HCT116 (cell line): ENCODE measurements at regions not wholly inside any gene's neighbourhood (a gene's known extent, or its start where the extent isn't known, plus 50 kb on each side); places are given as distances from the start of the nearest gene placed in this dataset.

Source experiments
- ATAC-seq: fragments of 200-7000 bp; cut with Tn5 transposase; 2 replicates; pipeline ENCODE4 v1.9.1; 2020; ENCODE audit warnings: mild to moderate bottlenecking, moderate library complexity
- BruUV-seq: library from RNA; stranded (reverse); fragments of 400-500 nt; replicated peaks from 2 replicates; lab custom pipeline; 2021; lab: Mats Ljungman, UMichigan
- CTCF ChIA-PET: fragments of 300-600 bp; sonication (Branson Sonifier 250); formaldehyde crosslinking; loops from one replicate; lab custom pipeline; 2021; ENCODE audit warnings: antibody characterized with exemption; lab: Charles Lee
- POLR2A ChIA-PET: fragments of 300-600, 350-600 bp; sonication (Branson Sonifier 250); formaldehyde crosslinking; loops from one replicate; lab custom pipeline; 2021; ENCODE audit warnings: antibody characterized with exemption; lab: Charles Lee
- RAD21 ChIA-PET, 2 experiments: fragments of 300-600 bp; sonication (Branson Sonifier 250); formaldehyde crosslinking; loops; one replicate each; lab custom pipeline; 2023; ENCODE audit warnings: low total read pairs in 2 of 2; ENCODE audit not compliant: uncharacterized antibody in 2 of 2, unreplicated experiment in 2 of 2, low non-redundant PET in 1 of 2; lab: Charles Lee
- DNase-seq: peaks from one replicate; pipeline ENCODE4 v3.0.0-alpha.2; 2010; ENCODE audit warnings: low read depth, low spot score
- H2AFZ ChIP-seq: fragments of 200-600 bp; shearing (Covaris generic), sonication (generic); 2 replicates; pipeline ENCODE4 v1.6.1; 2017; ENCODE audit warnings: low read depth, mixed run types, mixed read lengths, antibody characterized with exemption, low read length; ENCODE audit not compliant: poor library complexity, severe bottlenecking
- H3K27ac ChIP-seq: 2 replicates; pipeline ENCODE4 v1.5.1; 2012; ENCODE audit warnings: low read depth, low read length
- H3K27me3 ChIP-seq: fragments of 200-600 bp; sonication (generic); 2 replicates; pipeline ENCODE4 v1.6.1; 2016; ENCODE audit warnings: mixed run types, low read length, mixed read lengths; ENCODE audit not compliant: insufficient read depth
- H3K36me3 ChIP-seq, 2 experiments: fragments of 200-500 bp in 1 of 2; fragments of 200-600 bp in 1 of 2; sonication (Bioruptor generic) in 1 of 2; sonication (generic) in 1 of 2; 2 replicates each; pipeline versions ENCODE4 v1.5.1 to v1.6.1; 2014 to 2016; ENCODE audit warnings: low read length in 2 of 2, inconsistent platforms in 1 of 2, mixed read lengths in 1 of 2, mixed run types in 1 of 2; ENCODE audit not compliant: insufficient read depth in 2 of 2, control insufficient read depth in 1 of 2
- H3K4me1 ChIP-seq, 2 experiments: fragments of 200-600 bp in 1 of 2; sonication (generic) in 1 of 2; 2 replicates each; pipeline versions ENCODE4 v1.5.1 to v1.6.1; 2012 to 2017; ENCODE audit warnings: low read length in 2 of 2, inconsistent platforms in 1 of 2, mild to moderate bottlenecking in 1 of 2, mixed read lengths in 1 of 2, mixed run types in 1 of 2, moderate library complexity in 1 of 2; ENCODE audit not compliant: insufficient read depth in 2 of 2, control insufficient read depth in 1 of 2
- H3K4me2 ChIP-seq: fragments of 200-600 bp; sonication (generic); 2 replicates; pipeline ENCODE4 v1.6.1; 2017; ENCODE audit warnings: mixed run types, low read length, mixed read lengths
- H3K4me3 ChIP-seq, 2 experiments: fragments of 200-600 bp in 1 of 2; sonication (generic) in 1 of 2; replicated peaks in 1 of 2; 2 replicates each; pipeline ENCODE4 v1.5.1; 2011 to 2016; ENCODE audit warnings: low read length in 2 of 2, control low read depth in 1 of 2, low read depth in 1 of 2, mild to moderate bottlenecking in 1 of 2, mixed read lengths in 1 of 2, mixed run types in 1 of 2
- H3K79me2 ChIP-seq: fragments of 200-600 bp; sonication (generic); 2 replicates; pipeline ENCODE4 v1.6.1; 2017; ENCODE audit warnings: mild to moderate bottlenecking, mixed run types, low read length, moderate library complexity, mixed read lengths; ENCODE audit not compliant: insufficient read depth
- H3K9ac ChIP-seq: fragments of 200-600 bp; sonication (generic); 2 replicates; pipeline ENCODE4 v1.6.1; 2016; ENCODE audit warnings: low read length, mixed read lengths
- H3K9me2 ChIP-seq: fragments of 200-600 bp; sonication (generic), shearing (Covaris generic); 2 replicates; pipeline ENCODE4 v1.6.1; 2017; ENCODE audit warnings: mixed run types, mild to moderate bottlenecking, moderate library complexity; ENCODE audit not compliant: insufficient read depth
- H3K9me3 ChIP-seq, 2 experiments: fragments of 200-500 bp in 1 of 2; fragments of 200-600 bp in 1 of 2; sonication (Bioruptor generic) in 1 of 2; sonication (generic) in 1 of 2; 2 replicates each; pipeline ENCODE4 v1.6.1; 2014 to 2017; ENCODE audit warnings: low read length in 2 of 2, mixed read lengths in 2 of 2, inconsistent platforms in 1 of 2, low read depth in 1 of 2, mild to moderate bottlenecking in 1 of 2, mixed run types in 1 of 2, moderate library complexity in 1 of 2; ENCODE audit not compliant: control insufficient read depth in 1 of 2, insufficient read depth in 1 of 2
- H4K20me1 ChIP-seq: fragments of 200-600 bp; sonication (generic), shearing (Covaris generic); 2 replicates; pipeline ENCODE4 v1.6.1; 2017; ENCODE audit warnings: mixed run types, mild to moderate bottlenecking, moderate library complexity; ENCODE audit not compliant: insufficient read depth
- CBX3 ChIP-seq: IDR thresholded peaks from 2 replicates; pipeline ENCODE4 v1.6.1; 2012; ENCODE audit warnings: low read depth
- CEBPB ChIP-seq: IDR thresholded peaks from 2 replicates; pipeline ENCODE4 v1.6.1; 2012; ENCODE audit warnings: low read depth
- ELF1 ChIP-seq: IDR thresholded peaks from 2 replicates; pipeline ENCODE4 v1.6.1; 2012; ENCODE audit warnings: low read depth, borderline replicate concordance
- EZH2 ChIP-seq: fragments of 200-600 bp; sonication (generic); IDR thresholded peaks from 2 replicates; pipeline ENCODE4 v1.6.1; 2017; ENCODE audit warnings: antibody characterized with exemption, mixed run types
- EZH2phosphoT487 ChIP-seq: fragments of 200-600 bp; IDR thresholded peaks from 2 replicates; pipeline ENCODE4 v1.6.1; 2018; ENCODE audit warnings: antibody characterized with exemption, borderline replicate concordance
- FOSL1 ChIP-seq: IDR thresholded peaks from 2 replicates; pipeline ENCODE4 v1.6.1; 2012; ENCODE audit warnings: low read depth
- JUND ChIP-seq: IDR thresholded peaks from 2 replicates; pipeline ENCODE4 v1.6.1; 2012
- POLR2AphosphoS5 ChIP-seq: IDR thresholded peaks from 2 replicates; pipeline ENCODE4 v1.6.1; 2011; ENCODE audit warnings: mild to moderate bottlenecking, low read depth, low read length, moderate library complexity
- SIN3A ChIP-seq: IDR thresholded peaks from 2 replicates; pipeline ENCODE4 v1.6.1; 2012; ENCODE audit warnings: low read depth
- SP1 ChIP-seq: IDR thresholded peaks from 2 replicates; pipeline ENCODE4 v1.6.1; 2012; ENCODE audit warnings: low read depth
- SRF ChIP-seq: IDR thresholded peaks from 2 replicates; pipeline ENCODE4 v1.6.1; 2012; ENCODE audit warnings: low read depth
- TCF7L2 ChIP-seq: IDR thresholded peaks from 2 replicates; pipeline ENCODE4 v1.7.0; 2011; ENCODE audit warnings: borderline replicate concordance, inconsistent platforms; ENCODE audit not compliant: insufficient read depth, insufficient read length; ENCODE audit errors: extremely low read depth
- YY1 ChIP-seq: IDR thresholded peaks from 2 replicates; pipeline ENCODE4 v1.6.1; 2011; ENCODE audit warnings: low read length, low read depth, moderate library complexity, mild to moderate bottlenecking; ENCODE audit not compliant: insufficient replicate concordance; ENCODE audit errors: extremely low read depth
- ZFX ChIP-seq: fragments of 450-650 bp; IDR thresholded peaks from 2 replicates; pipeline ENCODE4 v1.6.1; 2017
- ZNF274 ChIP-seq: fragments of 200-500 bp; sonication (Bioruptor generic); IDR thresholded peaks from 2 replicates; pipeline ENCODE4 v1.6.1; 2014; ENCODE audit warnings: mild to moderate bottlenecking, low read depth, low read length, inconsistent platforms
- intact Hi-C: fragments of 100-400 bp; cut with micrococcal nuclease; formaldehyde crosslinking; loops from 2 replicates; pipeline ENCODE4 v1.10.0; 2022
- TF ChIP-seq, protein P1 (sequence below): IDR thresholded peaks from 2 replicates; pipeline ENCODE4 v1.6.1; 2012
- TF ChIP-seq, protein P2 (sequence below): IDR thresholded peaks from 2 replicates; pipeline ENCODE4 v1.6.1; 2011; ENCODE audit warnings: mild to moderate bottlenecking, low read length, moderate library complexity; ENCODE audit not compliant: insufficient replicate concordance; ENCODE audit errors: extremely low read depth
- TF ChIP-seq, protein P3 (sequence below): IDR thresholded peaks from 2 replicates; pipeline ENCODE4 v1.6.1; 2012
- TF ChIP-seq, protein P4 (sequence below), 3 experiments: fragments of 200-600 bp in 1 of 3; sonication (generic) in 1 of 3; IDR thresholded peaks in 2 of 3; conservative IDR thresholded peaks in 1 of 3; 2 replicates each; pipeline ENCODE4 v1.5.1; 2012 to 2017; ENCODE audit warnings: low read depth in 2 of 3, low read length in 2 of 3, antibody characterized with exemption in 1 of 3, borderline replicate concordance in 1 of 3, control low read depth in 1 of 3, mild to moderate bottlenecking in 1 of 3, mixed read lengths in 1 of 3, mixed run types in 1 of 3, moderate library complexity in 1 of 3; ENCODE audit not compliant: insufficient read depth in 1 of 3

DNA sequence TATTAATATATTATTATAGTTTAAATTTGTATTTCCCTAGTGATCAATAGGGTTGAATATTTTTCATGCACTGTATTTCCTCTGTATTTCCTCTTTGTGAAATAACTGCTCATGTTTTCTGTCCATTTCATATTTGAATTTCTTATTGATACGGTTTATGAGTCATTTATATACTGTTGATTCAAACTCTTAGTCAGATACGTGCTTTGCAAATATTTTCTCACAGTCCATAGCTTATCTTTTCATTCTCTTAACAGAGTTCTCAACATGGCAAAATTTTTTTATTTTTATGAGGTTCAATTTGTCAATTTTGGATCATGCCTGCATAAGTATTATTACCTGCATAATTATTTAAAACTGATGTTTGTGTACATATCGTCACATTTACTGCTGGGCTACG is 329.6 kb downstream of the HAO1 start:
- TF ChIP-seq JUND, result no peak
- no peaks in the 10 kb centered on the region for H4K20me1 ChIP-seq
- no peak for ATAC-seq
- no peak overlapping the region for H3K27ac ChIP-seq
- H2AFZ ChIP-seq, result no peak overlapping the region
- DNase-seq, result no peak
- H3K9me3 ChIP-seq, result peaks cover 0 to 5% of the 10 kb centered on the region in 2 experiments; a peak in 2 of 4 replicates
- no peak overlapping the region for H3K4me2 ChIP-seq
- no peak overlapping the region for H3K9ac ChIP-seq
- H3K36me3 ChIP-seq, result no peaks in the 10 kb centered on the region
- no peaks in the 10 kb centered on the region for H3K4me1 ChIP-seq
- no TSS peak for BruUV-seq
- ChIA-PET CTCF (no interaction called here), RAD21 (no interaction called here), POLR2A (no interaction called here)
- no peaks in the 10 kb centered on the region for H3K27me3 ChIP-seq
- no peak overlapping the region for H3K4me3 ChIP-seq
- intact Hi-C loops, result no loop called here
- no peaks in the 10 kb centered on the region for H3K9me2 ChIP-seq
- no peaks in the 10 kb centered on the region for H3K79me2 ChIP-seq

DNA sequence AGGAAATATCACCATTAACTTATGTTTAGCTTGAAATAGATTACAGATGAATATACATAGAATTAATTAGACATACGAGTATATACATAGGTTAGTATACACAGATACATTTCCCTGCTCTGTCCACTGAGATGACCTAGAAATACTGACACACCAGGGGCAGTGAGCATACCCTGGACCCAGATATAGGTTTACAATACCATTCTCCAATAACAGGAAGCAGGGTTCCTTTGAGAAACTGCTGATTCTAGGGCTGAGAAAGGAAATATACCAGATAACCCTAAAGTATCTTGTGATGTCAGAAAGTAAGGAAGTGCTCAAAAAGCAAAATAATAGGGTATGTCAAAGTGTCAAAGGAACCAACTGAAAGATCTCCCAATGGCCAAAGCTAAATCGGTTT is 322.5 kb downstream of the HAO1 start:
- Histone ChIP-seq H3K9ac (no peak overlapping the region), H3K4me1 (no peaks in the 10 kb centered on the region), H3K9me2 (no peaks in the 10 kb centered on the region), H3K4me2 (no peak overlapping the region), H2AFZ (no peak overlapping the region), H3K27me3 (no peaks in the 10 kb centered on the region), H4K20me1 (no peaks in the 10 kb centered on the region), H3K79me2 (no peaks in the 10 kb centered on the region), H3K27ac (no peak overlapping the region), H3K36me3 (no peaks in the 10 kb centered on the region), H3K4me3 (no peak overlapping the region), H3K9me3 (no peaks in the 10 kb centered on the region)
- POLR2A ChIA-PET, result no interaction called here
- RAD21 ChIA-PET, result no interaction called here
- no TSS peak for BruUV-seq
- CTCF ChIA-PET, result no interaction called here
- no peak for DNase-seq
- no peak for ATAC-seq
- intact Hi-C loops, result no loop called here
- no peak for TF ChIP-seq POLR2AphosphoS5
- no peak for TF ChIP-seq CBX3
- no peak for TF ChIP-seq SIN3A
- TF ChIP-seq ZNF274, result no peak
- TF ChIP-seq YY1, result no peak
- TF ChIP-seq, protein P1, sequence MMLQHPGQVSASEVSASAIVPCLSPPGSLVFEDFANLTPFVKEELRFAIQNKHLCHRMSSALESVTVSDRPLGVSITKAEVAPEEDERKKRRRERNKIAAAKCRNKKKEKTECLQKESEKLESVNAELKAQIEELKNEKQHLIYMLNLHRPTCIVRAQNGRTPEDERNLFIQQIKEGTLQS, result no peak
- TF ChIP-seq JUND, result no peak
- TF ChIP-seq EZH2, result no peak
- TF ChIP-seq EZH2phosphoT487, result no peak
- TF ChIP-seq CEBPB, result no peak
- no peak for TF ChIP-seq FOSL1
- TF ChIP-seq SRF, result no peak
- TF ChIP-seq, protein P2, sequence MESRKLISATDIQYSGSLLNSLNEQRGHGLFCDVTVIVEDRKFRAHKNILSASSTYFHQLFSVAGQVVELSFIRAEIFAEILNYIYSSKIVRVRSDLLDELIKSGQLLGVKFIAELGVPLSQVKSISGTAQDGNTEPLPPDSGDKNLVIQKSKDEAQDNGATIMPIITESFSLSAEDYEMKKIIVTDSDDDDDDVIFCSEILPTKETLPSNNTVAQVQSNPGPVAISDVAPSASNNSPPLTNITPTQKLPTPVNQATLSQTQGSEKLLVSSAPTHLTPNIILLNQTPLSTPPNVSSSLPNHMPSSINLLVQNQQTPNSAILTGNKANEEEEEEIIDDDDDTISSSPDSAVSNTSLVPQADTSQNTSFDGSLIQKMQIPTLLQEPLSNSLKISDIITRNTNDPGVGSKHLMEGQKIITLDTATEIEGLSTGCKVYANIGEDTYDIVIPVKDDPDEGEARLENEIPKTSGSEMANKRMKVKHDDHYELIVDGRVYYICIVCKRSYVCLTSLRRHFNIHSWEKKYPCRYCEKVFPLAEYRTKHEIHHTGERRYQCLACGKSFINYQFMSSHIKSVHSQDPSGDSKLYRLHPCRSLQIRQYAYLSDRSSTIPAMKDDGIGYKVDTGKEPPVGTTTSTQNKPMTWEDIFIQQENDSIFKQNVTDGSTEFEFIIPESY, result no peak
- no peak for TF ChIP-seq ELF1
- TF ChIP-seq, protein P3, sequence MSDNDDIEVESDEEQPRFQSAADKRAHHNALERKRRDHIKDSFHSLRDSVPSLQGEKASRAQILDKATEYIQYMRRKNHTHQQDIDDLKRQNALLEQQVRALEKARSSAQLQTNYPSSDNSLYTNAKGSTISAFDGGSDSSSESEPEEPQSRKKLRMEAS, result no peak
- no peak for TF ChIP-seq TCF7L2
- TF ChIP-seq SP1, result no peak
- TF ChIP-seq, protein P4, sequence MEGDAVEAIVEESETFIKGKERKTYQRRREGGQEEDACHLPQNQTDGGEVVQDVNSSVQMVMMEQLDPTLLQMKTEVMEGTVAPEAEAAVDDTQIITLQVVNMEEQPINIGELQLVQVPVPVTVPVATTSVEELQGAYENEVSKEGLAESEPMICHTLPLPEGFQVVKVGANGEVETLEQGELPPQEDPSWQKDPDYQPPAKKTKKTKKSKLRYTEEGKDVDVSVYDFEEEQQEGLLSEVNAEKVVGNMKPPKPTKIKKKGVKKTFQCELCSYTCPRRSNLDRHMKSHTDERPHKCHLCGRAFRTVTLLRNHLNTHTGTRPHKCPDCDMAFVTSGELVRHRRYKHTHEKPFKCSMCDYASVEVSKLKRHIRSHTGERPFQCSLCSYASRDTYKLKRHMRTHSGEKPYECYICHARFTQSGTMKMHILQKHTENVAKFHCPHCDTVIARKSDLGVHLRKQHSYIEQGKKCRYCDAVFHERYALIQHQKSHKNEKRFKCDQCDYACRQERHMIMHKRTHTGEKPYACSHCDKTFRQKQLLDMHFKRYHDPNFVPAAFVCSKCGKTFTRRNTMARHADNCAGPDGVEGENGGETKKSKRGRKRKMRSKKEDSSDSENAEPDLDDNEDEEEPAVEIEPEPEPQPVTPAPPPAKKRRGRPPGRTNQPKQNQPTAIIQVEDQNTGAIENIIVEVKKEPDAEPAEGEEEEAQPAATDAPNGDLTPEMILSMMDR (IDR thresholded peaks at IDR 0.05 in 2 of 3, conservative IDR thresholded peaks at IDR 0.05 in 1 of 3; ENCODE audit: borderline replicate concordance in 1 of 3, insufficient read depth in 1 of 3, low read depth in 2 of 3, low read length in 2 of 3), result no peak
- TF ChIP-seq ZFX, result no peak
